COLO668 (cell line): ENCODE measurements at regions not wholly inside any gene's neighbourhood (a gene's known extent, or its start where the extent isn't known, plus 50 kb on each side); places are given as distances from the start of the nearest gene placed in this dataset.
"Not testable (repeated sequence)": the region's sequence is repeated elsewhere in the genome, so short reads cannot be mapped to it uniquely, and the experiment has no call there.

ENCODE experiments used
- DNase-seq: peaks from one replicate; lab custom pipeline; 2025; ENCODE audit not compliant: unreplicated experiment; lab: John Stamatoyannopoulos, UW

GRCh38 chr2:186946896-186947467 lies 98.0 kb upstream of the ZSWIM2 start:
- no peak for DNase-seq

GRCh38 chr2:186941853-186942252 lies 92.9 kb upstream of the ZSWIM2 start:
- DNase-seq = no peak

- DNase-seq = no peak
These were observed 91.5 kb upstream of the ZSWIM2 start for GRCh38 chr2:186940463-186940862.

GRCh38 chr2:186934420-186934819 lies 85.5 kb upstream of the ZSWIM2 start:
- no peak for DNase-seq

GRCh38 chr2:186927867-186928191 lies 78.9 kb upstream of the ZSWIM2 start:
- no peak for DNase-seq

- no peak for DNase-seq
These were observed 78.4 kb upstream of the ZSWIM2 start for GRCh38 chr2:186927185-186927866.

GRCh38 chr2:186925514-186925913 lies 76.5 kb upstream of the ZSWIM2 start:
- no peak for DNase-seq

- DNase-seq = not testable (repeated sequence)
These were observed 73.3 kb upstream of the ZSWIM2 start for GRCh38 chr2:186922316-186922715.

GRCh38 chr2:186919296-186919695 lies 70.3 kb upstream of the ZSWIM2 start:
- no peak for DNase-seq

- no peak for DNase-seq
These were observed 69.5 kb upstream of the ZSWIM2 start for GRCh38 chr2:186918495-186918894.

GRCh38 chr2:186917866-186918265 lies 68.9 kb upstream of the ZSWIM2 start:
- DNase-seq = no peak

- no peak for DNase-seq
These were observed 64.9 kb upstream of the ZSWIM2 start for GRCh38 chr2:186913870-186914269.

GRCh38 chr2:186912979-186913378 lies 64.0 kb upstream of the ZSWIM2 start:
- DNase-seq = no peak

- DNase-seq = no peak
These were observed 62.6 kb upstream of the ZSWIM2 start for GRCh38 chr2:186911551-186912085.

GRCh38 chr2:186910996-186911395 lies 62.0 kb upstream of the ZSWIM2 start:
- DNase-seq = no peak

GRCh38 chr2:186909095-186909494 lies 60.1 kb upstream of the ZSWIM2 start:
- DNase-seq = no peak

- DNase-seq = no peak
These were observed 58.9 kb upstream of the ZSWIM2 start for GRCh38 chr2:186907897-186908296.

- no peak for DNase-seq
These were observed 54.2 kb upstream of the ZSWIM2 start for GRCh38 chr2:186903216-186903615.
